ENCODE measurements at regions not wholly inside any gene's neighbourhood (a gene's known extent, or its start where the extent isn't known, plus 50 kb on each side); places are given as distances from the start of the nearest gene placed in this dataset.

DNA sequence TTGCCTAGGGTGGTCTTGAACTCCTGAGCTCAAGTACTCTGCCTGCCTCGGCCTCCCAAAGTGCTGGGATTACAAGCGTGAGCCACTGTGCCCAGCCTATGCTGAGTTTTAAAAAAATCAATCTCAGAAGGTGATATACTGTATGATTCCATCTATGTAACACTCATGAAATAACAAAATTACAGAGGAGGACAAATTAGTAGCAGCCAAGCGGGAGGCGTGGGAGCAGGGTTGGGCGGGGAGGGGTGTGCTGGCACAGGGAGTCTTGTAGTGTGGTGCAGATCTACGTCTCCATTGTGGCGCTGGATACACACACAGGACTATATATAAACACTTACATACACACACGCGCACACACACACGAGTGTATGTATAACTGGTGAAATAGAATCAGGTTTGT lies 80.6 kb upstream of the LINGO1 start:
- H3K27ac Mint-ChIP-seq: no peak overlapping the region
- DNase-seq (no peak), ATAC-seq (ENCODE audit: low read depth) (no peak)
- Histone ChIP-seq H3K79me2 (ENCODE audit: control insufficient read depth, insufficient read depth, low read length) (no peaks in the 10 kb centered on the region), H3K9ac (ENCODE audit: low read length) (no peak overlapping the region), H3K27me3 (replicated peaks in 1 of 4; ENCODE audit: control extremely low read depth in 1 of 4, control insufficient read depth in 3 of 4, insufficient read depth in 4 of 4, low read length in 3 of 4) (peaks cover 0 to 7% (median 1%) of the 10 kb centered on the region in 4 experiments), H3K9me3 (ENCODE audit: control extremely low read depth in 1 of 3, control insufficient read depth in 2 of 3, insufficient read depth in 1 of 3, low read length in 2 of 3) (no peaks in the 10 kb centered on the region), H4K20me1 (ENCODE audit: control insufficient read depth, insufficient read depth, low read length, poor library complexity, severe bottlenecking) (no peaks in the 10 kb centered on the region), H2AFZ (ENCODE audit: insufficient read depth, low read depth, low read length, poor library complexity, severe bottlenecking) (no peak overlapping the region), H3K4me3 (ENCODE audit: control extremely low read depth in 1 of 5, extremely low read depth in 1 of 5, insufficient read depth in 1 of 5, low read depth in 2 of 5, low read length in 4 of 5) (no peak overlapping the region), H3K27ac (ENCODE audit: low read length in 2 of 2) (no peak overlapping the region), H3K36me3 (replicated peaks in 1 of 2; ENCODE audit: control extremely low read depth in 1 of 2, control insufficient read depth in 1 of 2, extremely low read depth in 1 of 2, insufficient read depth in 2 of 2, low read length in 1 of 2) (no peaks in the 10 kb centered on the region), H3K4me1 (ENCODE audit: control insufficient read depth in 2 of 2, insufficient read depth in 2 of 2, low read length in 2 of 2) (no peaks in the 10 kb centered on the region), H3K4me2 (replicated peaks; ENCODE audit: low read depth, low read length, poor library complexity, severe bottlenecking) (no peak overlapping the region)
- 100% methylated on average over 1 of the region's 10 CpGs for WGBS (ENCODE audit: insufficient coverage)
- intact Hi-C loops (cut with micrococcal nuclease): no loop called here
- no peak overlapping the region for H3K4me3 Mint-ChIP-seq
- ChIA-PET CTCF (no interaction called here), POLR2A (no interaction called here)
- H3K4me1 Mint-ChIP-seq: no peaks in the 10 kb centered on the region
- peaks cover 24% of the 10 kb centered on the region for H3K27me3 Mint-ChIP-seq
- H3K9me3 Mint-ChIP-seq (ENCODE audit: insufficient read depth): no peaks in the 10 kb centered on the region
- TF ChIP-seq, protein P1, sequence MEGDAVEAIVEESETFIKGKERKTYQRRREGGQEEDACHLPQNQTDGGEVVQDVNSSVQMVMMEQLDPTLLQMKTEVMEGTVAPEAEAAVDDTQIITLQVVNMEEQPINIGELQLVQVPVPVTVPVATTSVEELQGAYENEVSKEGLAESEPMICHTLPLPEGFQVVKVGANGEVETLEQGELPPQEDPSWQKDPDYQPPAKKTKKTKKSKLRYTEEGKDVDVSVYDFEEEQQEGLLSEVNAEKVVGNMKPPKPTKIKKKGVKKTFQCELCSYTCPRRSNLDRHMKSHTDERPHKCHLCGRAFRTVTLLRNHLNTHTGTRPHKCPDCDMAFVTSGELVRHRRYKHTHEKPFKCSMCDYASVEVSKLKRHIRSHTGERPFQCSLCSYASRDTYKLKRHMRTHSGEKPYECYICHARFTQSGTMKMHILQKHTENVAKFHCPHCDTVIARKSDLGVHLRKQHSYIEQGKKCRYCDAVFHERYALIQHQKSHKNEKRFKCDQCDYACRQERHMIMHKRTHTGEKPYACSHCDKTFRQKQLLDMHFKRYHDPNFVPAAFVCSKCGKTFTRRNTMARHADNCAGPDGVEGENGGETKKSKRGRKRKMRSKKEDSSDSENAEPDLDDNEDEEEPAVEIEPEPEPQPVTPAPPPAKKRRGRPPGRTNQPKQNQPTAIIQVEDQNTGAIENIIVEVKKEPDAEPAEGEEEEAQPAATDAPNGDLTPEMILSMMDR (IDR thresholded peaks at IDR 0.05): no peak
- TF ChIP-seq EZH2 (IDR thresholded peaks at IDR 0.05; ENCODE audit: borderline replicate concordance, insufficient read depth, low read depth, low read length, poor library complexity, severe bottlenecking): no peak

DNA sequence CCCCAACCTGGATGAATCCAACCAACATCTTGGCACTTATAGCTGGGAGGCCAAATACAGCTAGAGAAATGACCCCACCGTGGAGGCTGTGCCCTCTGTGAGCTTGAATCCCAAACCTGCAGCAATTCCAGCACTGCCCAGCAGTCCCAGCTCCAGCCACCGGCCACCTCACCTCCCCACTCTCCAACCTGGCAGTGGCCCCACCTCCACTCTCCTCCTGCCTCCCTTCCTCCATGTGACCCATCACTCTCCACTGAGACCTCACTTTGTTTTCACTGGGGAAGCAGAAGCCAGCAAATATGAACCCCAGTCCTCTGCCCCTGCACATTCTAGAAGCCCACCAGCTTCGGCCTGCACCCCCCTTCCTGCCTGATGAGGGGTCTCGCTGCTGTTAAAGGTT lies 79.7 kb upstream of the LINGO1 start:
- WGBS (ENCODE audit: insufficient coverage): 81% methylated on average over 4 of the region's 4 CpGs
- H4K20me1 ChIP-seq (ENCODE audit: control insufficient read depth, insufficient read depth, low read length, poor library complexity, severe bottlenecking): no peaks in the 10 kb centered on the region
- H3K4me3 Mint-ChIP-seq: no peak overlapping the region

More for the DNA sequence above, 79.7 kb upstream of the LINGO1 start:
- Histone ChIP-seq H3K9ac (ENCODE audit: low read length) (no peak overlapping the region), H3K27ac (ENCODE audit: low read length in 2 of 2) (no peak overlapping the region), H3K9me3 (ENCODE audit: control extremely low read depth in 1 of 3, control insufficient read depth in 2 of 3, insufficient read depth in 1 of 3, low read length in 2 of 3) (no peaks in the 10 kb centered on the region), H3K79me2 (ENCODE audit: control insufficient read depth, insufficient read depth, low read length) (no peaks in the 10 kb centered on the region), H3K4me1 (ENCODE audit: control insufficient read depth in 2 of 2, insufficient read depth in 2 of 2, low read length in 2 of 2) (no peaks in the 10 kb centered on the region), H3K27me3 (replicated peaks in 1 of 4; ENCODE audit: control extremely low read depth in 1 of 4, control insufficient read depth in 3 of 4, insufficient read depth in 4 of 4, low read length in 3 of 4) (peaks cover 0 to 3% (median 1%) of the 10 kb centered on the region in 4 experiments), H3K4me3 (ENCODE audit: control extremely low read depth in 1 of 5, extremely low read depth in 1 of 5, insufficient read depth in 1 of 5, low read depth in 2 of 5, low read length in 4 of 5) (no peak overlapping the region), H2AFZ (ENCODE audit: insufficient read depth, low read depth, low read length, poor library complexity, severe bottlenecking) (no peak overlapping the region), H3K36me3 (replicated peaks in 1 of 2; ENCODE audit: control extremely low read depth in 1 of 2, control insufficient read depth in 1 of 2, extremely low read depth in 1 of 2, insufficient read depth in 2 of 2, low read length in 1 of 2) (no peaks in the 10 kb centered on the region), H3K4me2 (replicated peaks; ENCODE audit: low read depth, low read length, poor library complexity, severe bottlenecking) (no peak overlapping the region)
- Mint-ChIP-seq H3K27ac (no peak overlapping the region), H3K9me3 (ENCODE audit: insufficient read depth) (no peaks in the 10 kb centered on the region), H3K4me1 (no peaks in the 10 kb centered on the region), H3K27me3 (peaks cover 24% of the 10 kb centered on the region)
- intact Hi-C loops (cut with micrococcal nuclease): no loop called here
- ChIA-PET POLR2A (no interaction called here), CTCF (no interaction called here)
- DNase-seq (no peak), ATAC-seq (ENCODE audit: low read depth) (no peak)
- no peak for TF ChIP-seq EZH2 (IDR thresholded peaks at IDR 0.05; ENCODE audit: borderline replicate concordance, insufficient read depth, low read depth, low read length, poor library complexity, severe bottlenecking)
- TF ChIP-seq, protein P1 (IDR thresholded peaks at IDR 0.05): no peak

All from B cell (primary cell).